GM23248 (cell line): ENCODE measurements at regions not wholly inside any gene's neighbourhood (a gene's known extent, or its start where the extent isn't known, plus 50 kb on each side); places are given as distances from the start of the nearest gene placed in this dataset.

Source experiments
- EZH2 ChIP-seq: fragments of 200-600 bp; sonication (generic); IDR thresholded peaks from 2 replicates; pipeline ENCODE4 v1.6.1; 2018; ENCODE audit warnings: antibody characterized with exemption, mild to moderate bottlenecking; ENCODE audit not compliant: insufficient read depth, poor library complexity, severe bottlenecking
- EZH2phosphoT487 ChIP-seq: fragments of 200-600 bp; sonication (generic); IDR thresholded peaks from 2 replicates; pipeline ENCODE4 v1.6.1; 2018; ENCODE audit warnings: antibody characterized with exemption, moderate library complexity, mild to moderate bottlenecking, low read depth; ENCODE audit not compliant: insufficient read depth

- TF ChIP-seq EZH2 = no peak
- TF ChIP-seq EZH2phosphoT487 = no peak
Observed at GRCh38 chr16:65570261-65570660, 448.4 kb upstream of the CDH11 start.
